Muscle of leg (tissue), 3 donors: ENCODE measurements at regions not wholly inside any gene's neighbourhood (a gene's known extent, or its start where the extent isn't known, plus 50 kb on each side); places are given as distances from the start of the nearest gene placed in this dataset.
A peak's percentile ranks its signal among the peaks of the same experiment; 100 is the strongest.

ENCODE experiments used
- DNase-seq: peaks from one replicate; pipeline ENCODE4 v3.0.0; 2013
- H3K27ac ChIP-seq: one replicate; pipeline ENCODE4 v1.5.1; 2013; ENCODE audit warnings: mild to moderate bottlenecking, low read length, control low read depth
- H3K27me3 ChIP-seq: one replicate; pipeline ENCODE4 v1.6.1; 2013; ENCODE audit warnings: low read length; ENCODE audit not compliant: control insufficient read depth, insufficient read depth
- H3K36me3 ChIP-seq: one replicate; pipeline ENCODE4 v1.6.1; 2013; ENCODE audit warnings: low read length; ENCODE audit not compliant: control insufficient read depth, insufficient read depth
- H3K4me1 ChIP-seq: one replicate; pipeline ENCODE4 v1.6.1; 2013; ENCODE audit warnings: low read length; ENCODE audit not compliant: control insufficient read depth, insufficient read depth
- H3K4me3 ChIP-seq: one replicate; pipeline ENCODE4 v1.5.1; 2013; ENCODE audit warnings: low read length, control low read depth
- H3K9me3 ChIP-seq: replicated peaks from 2 replicates; pipeline ENCODE4 v1.6.1; 2013; ENCODE audit warnings: low read depth, low read length; ENCODE audit not compliant: control insufficient read depth
- WGBS: methylation state at CpG from one replicate; pipeline ENCODE4 v1.1.5; 2013; ENCODE audit warnings: missing lambda C conversion rate; ENCODE audit not compliant: insufficient coverage; 5-methylcytosine and 5-hydroxymethylcytosine counted together

GRCh38 chr21:16535102-16535422 is 805.3 kb downstream of the USP25 start:
- Histone ChIP-seq H3K27ac (peak overlapping the region; percentile 96), H3K4me1 (peaks cover 4% of the 10 kb centered on the region), H3K27me3 (no peaks in the 10 kb centered on the region), H3K36me3 (peaks cover 3% of the 10 kb centered on the region), H3K9me3 (peaks cover 4% of the 10 kb centered on the region), H3K4me3 (peak overlapping the region; percentile 50)
- peak; percentile 94 for DNase-seq
- 17% methylated on average over 1 of the region's 6 CpGs for WGBS

- peaks cover 3% of the 10 kb centered on the region for H3K9me3 ChIP-seq
- peaks cover 3% of the 10 kb centered on the region for H3K36me3 ChIP-seq
- DNase-seq, result no peak
- peak overlapping the region; percentile 96 for H3K27ac ChIP-seq
- peaks cover 4% of the 10 kb centered on the region for H3K4me1 ChIP-seq
- H3K4me3 ChIP-seq, result peak overlapping the region; percentile 50
- H3K27me3 ChIP-seq, result no peaks in the 10 kb centered on the region
- WGBS, result no CpG with 5 or more reads among the region's 1 CpG
Measured at GRCh38 chr21:16535626-16536025, 805.8 kb downstream of the USP25 start.

- Histone ChIP-seq H3K4me3 (peak overlapping the region; percentile 50), H3K4me1 (peaks cover 4% of the 10 kb centered on the region), H3K9me3 (no peaks in the 10 kb centered on the region), H3K36me3 (peaks cover 3% of the 10 kb centered on the region), H3K27me3 (no peaks in the 10 kb centered on the region), H3K27ac (peak overlapping the region; percentile 96)
- DNase-seq, result no peak
Measured at GRCh38 chr21:16536140-16536539, 806.4 kb downstream of the USP25 start.

- Histone ChIP-seq H3K4me1 (peaks cover 4% of the 10 kb centered on the region), H3K4me3 (peak overlapping the region; percentile 50), H3K27me3 (no peaks in the 10 kb centered on the region), H3K9me3 (no peaks in the 10 kb centered on the region), H3K36me3 (peaks cover 3% of the 10 kb centered on the region), H3K27ac (peak overlapping the region; percentile 96)
- DNase-seq, result peak; percentile 84
- WGBS, result no CpG with 5 or more reads among the region's 12 CpGs
Measured at GRCh38 chr21:16536643-16537434, 807.1 kb downstream of the USP25 start.

- Histone ChIP-seq H3K4me1 (peaks cover 4% of the 10 kb centered on the region), H3K4me3 (peak overlapping the region; percentile 50), H3K9me3 (no peaks in the 10 kb centered on the region), H3K27ac (peak overlapping the region; percentile 96), H3K27me3 (no peaks in the 10 kb centered on the region), H3K36me3 (peaks cover 3% of the 10 kb centered on the region)
- no CpG with 5 or more reads among the region's 2 CpGs for WGBS
- DNase-seq, result peak; percentile 38
Measured at GRCh38 chr21:16537501-16537900, 807.7 kb downstream of the USP25 start.

- no peak for DNase-seq
- Histone ChIP-seq H3K27ac (no peak overlapping the region), H3K36me3 (peaks cover 3% of the 10 kb centered on the region), H3K9me3 (no peaks in the 10 kb centered on the region), H3K4me1 (peaks cover 4% of the 10 kb centered on the region), H3K4me3 (no peak overlapping the region), H3K27me3 (no peaks in the 10 kb centered on the region)
- WGBS, result no CpG with 5 or more reads among the region's 4 CpGs
Measured at GRCh38 chr21:16538405-16538804, 808.6 kb downstream of the USP25 start.

- H3K4me1 ChIP-seq, result no peaks in the 10 kb centered on the region
- 100% methylated on average over 2 of the region's 7 CpGs for WGBS
- no peaks in the 10 kb centered on the region for H3K9me3 ChIP-seq
- no peak for DNase-seq
- no peak overlapping the region for H3K4me3 ChIP-seq
- no peak overlapping the region for H3K27ac ChIP-seq
- peaks cover 6% of the 10 kb centered on the region for H3K36me3 ChIP-seq
- H3K27me3 ChIP-seq, result no peaks in the 10 kb centered on the region
Measured at GRCh38 chr21:16538936-16539440, 809.2 kb downstream of the USP25 start.

GRCh38 chr21:16540966-16541727 is 811.4 kb downstream of the USP25 start:
- H3K4me1 ChIP-seq, result no peaks in the 10 kb centered on the region
- no peak overlapping the region for H3K4me3 ChIP-seq
- no peaks in the 10 kb centered on the region for H3K9me3 ChIP-seq
- peak overlapping the region; percentile 22 for H3K27ac ChIP-seq
- DNase-seq, result no peak
- H3K27me3 ChIP-seq, result no peaks in the 10 kb centered on the region
- no CpG with 5 or more reads among the region's 3 CpGs for WGBS
- peaks cover 6% of the 10 kb centered on the region for H3K36me3 ChIP-seq

- no peaks in the 10 kb centered on the region for H3K4me1 ChIP-seq
- no peaks in the 10 kb centered on the region for H3K9me3 ChIP-seq
- H3K27me3 ChIP-seq, result no peaks in the 10 kb centered on the region
- no peak overlapping the region for H3K27ac ChIP-seq
- peaks cover 4% of the 10 kb centered on the region for H3K36me3 ChIP-seq
- no peak for DNase-seq
- WGBS, result no CpG with 5 or more reads among the region's 4 CpGs
- H3K4me3 ChIP-seq, result no peak overlapping the region
Measured at GRCh38 chr21:16550118-16550517, 820.3 kb downstream of the USP25 start.

GRCh38 chr21:16550917-16551741 is 821.3 kb downstream of the USP25 start:
- no peak overlapping the region for H3K27ac ChIP-seq
- H3K4me1 ChIP-seq, result no peaks in the 10 kb centered on the region
- no peaks in the 10 kb centered on the region for H3K9me3 ChIP-seq
- DNase-seq, result no peak
- H3K36me3 ChIP-seq, result peaks cover 5% of the 10 kb centered on the region
- no peaks in the 10 kb centered on the region for H3K27me3 ChIP-seq
- WGBS, result no CpG with 5 or more reads among the region's 7 CpGs
- no peak overlapping the region for H3K4me3 ChIP-seq
